ENCODE measurements at regions not wholly inside any gene's neighbourhood (a gene's known extent, or its start where the extent isn't known, plus 50 kb on each side); places are given as distances from the start of the nearest gene placed in this dataset.

GRCh38 chr14:80378084-80378690, 166.9 kb upstream of the DIO2 start:
- no peak for DNase-seq

- no peak for DNase-seq
Measured at GRCh38 chr14:80364816-80365215, 153.5 kb upstream of the DIO2 start.

DNA sequence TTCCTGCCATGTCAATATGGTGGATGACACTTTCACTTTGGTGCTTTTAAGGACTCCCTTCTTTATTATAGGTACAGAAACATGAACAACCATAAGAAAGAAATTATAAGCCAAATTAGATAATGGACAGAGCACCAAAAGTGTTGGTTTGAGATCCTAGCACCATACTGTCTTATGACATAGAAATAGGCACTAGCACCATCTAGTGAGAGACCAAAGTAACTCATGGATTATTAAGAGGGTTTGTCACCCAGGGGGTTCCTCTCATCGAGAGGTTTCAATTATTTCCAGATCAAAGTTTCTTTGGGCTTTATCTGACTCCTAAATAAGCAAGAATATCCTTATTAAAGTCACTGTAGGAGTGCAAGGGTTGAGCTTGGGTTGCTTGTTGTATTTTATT, 153.0 kb upstream of the DIO2 start:
- no peak for DNase-seq

GRCh38 chr14:80358112-80358511, 146.8 kb upstream of the DIO2 start:
- no peak for DNase-seq

DNA sequence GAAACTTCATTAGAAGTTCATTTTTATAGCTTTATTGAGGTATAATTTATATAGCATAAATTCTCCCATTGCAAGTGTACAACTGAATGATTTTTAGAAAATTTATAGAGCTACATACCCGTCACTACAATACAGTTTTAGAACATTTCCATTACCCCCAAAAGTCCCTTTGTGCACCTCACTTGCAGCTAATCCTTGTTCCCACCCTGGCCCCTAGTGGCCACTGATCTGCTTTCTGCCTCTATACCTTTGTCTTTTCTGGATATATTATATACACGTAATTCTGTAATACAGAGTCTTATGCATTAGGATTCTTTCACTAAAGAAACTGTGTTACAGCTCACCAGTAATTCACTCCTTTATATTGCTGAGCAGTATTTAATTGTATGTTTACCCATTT, 145.1 kb upstream of the DIO2 start:
- DNase-seq = no peak

- peak; percentile 66 for DNase-seq
Measured at GRCh38 chr14:80354860-80355581, 143.7 kb upstream of the DIO2 start.

DNA sequence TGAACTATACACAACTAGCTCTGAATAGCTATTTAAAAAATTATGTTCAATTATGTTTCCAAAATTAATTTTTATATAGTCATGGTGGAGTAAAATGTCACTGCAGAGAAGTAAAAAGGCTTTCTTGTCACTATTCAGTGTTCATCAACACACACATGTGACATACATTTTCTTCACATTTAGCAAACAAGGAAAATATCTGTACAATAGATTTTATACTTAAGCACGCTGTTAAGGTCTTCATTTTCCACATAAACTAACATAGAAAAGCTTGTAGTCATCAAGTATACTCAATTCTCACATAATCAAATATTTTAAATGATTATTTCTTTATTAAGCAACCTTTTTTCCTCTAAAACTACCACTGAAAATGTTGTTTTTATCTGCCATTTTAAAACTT, 141.2 kb upstream of the DIO2 start:
- no peak for DNase-seq

- DNase-seq = no peak
Measured at GRCh38 chr14:80350707-80351106, 139.4 kb upstream of the DIO2 start.

DNA sequence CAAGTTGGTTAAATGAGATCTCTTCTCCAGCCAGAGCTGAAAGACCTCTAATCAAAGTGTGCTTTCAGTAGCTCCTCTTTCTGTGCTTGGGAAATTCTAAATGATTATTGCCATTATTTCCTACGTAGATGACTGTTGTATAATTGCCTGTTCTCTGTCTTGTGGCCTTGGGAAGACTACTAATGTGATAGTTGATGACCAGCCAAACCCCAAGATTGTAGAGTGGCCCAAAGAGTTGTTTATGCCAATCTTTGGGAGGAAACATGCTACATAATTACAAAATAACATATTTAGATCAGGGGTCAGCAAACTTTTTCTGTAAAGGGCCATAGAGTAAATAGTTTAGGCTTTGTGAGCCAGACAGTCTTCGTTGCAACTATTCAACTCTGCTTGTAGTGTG, 135.1 kb upstream of the DIO2 start:
- DNase-seq = no peak

DNA sequence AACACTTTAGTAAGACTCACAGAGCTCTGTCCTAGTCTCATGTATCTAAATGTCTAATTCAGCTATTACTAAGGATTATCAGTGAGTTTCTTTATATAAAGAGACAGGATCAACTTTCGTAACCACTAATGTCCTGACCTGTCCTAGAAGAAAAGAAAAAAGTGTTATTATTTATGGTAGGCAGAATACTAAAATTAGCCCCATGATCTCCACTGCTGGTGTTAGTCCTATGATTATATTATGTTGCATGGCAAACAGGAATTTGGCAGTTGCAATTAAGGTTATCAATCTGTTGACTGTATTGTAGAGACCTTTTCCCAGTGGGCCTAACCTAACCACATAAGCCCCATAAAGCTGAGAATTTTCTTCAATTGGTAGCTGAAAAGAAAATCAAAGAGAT, 132.9 kb upstream of the DIO2 start:
- no peak for DNase-seq

- no peak for DNase-seq
Measured at GRCh38 chr14:80336608-80337106, 125.4 kb upstream of the DIO2 start.

DNA sequence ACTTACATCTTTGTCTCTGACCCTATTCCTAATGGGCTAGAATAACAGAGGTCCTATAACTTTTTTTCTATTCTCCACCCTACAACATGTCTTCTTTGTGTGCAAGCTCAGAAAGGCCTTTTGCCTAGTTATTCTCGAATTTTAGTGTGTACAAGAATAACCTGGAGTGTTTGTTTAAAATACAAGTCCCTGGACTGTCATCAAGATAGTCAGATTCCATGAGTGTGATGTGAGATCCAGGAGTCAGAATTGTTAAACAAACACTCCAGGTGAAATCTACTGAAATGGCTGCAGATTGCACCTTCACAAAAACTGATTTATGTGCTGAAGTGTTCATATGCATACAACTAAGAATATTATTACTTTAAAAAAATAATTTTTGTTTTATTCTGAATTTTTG, 114.4 kb upstream of the DIO2 start:
- no peak for DNase-seq

DNA sequence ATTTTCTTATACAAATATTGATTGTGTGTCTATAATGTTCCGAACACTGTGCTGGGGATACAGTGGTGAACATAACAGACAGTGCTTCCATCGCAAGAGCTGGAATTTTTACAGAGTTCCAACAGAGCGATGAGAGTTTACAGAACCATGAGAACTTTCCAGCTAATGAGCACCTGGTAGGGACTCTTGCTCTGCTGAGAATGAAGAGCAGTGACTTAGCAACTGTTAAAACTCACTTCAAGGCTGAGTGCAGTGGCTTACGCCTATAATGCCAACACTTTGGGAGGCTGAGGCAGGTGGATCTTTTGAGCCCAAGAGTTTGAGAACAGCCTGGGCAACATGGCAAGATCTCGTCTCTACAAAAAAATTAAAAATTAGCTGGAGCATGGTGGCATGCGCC, 113.8 kb upstream of the DIO2 start:
- DNase-seq = no peak

DNA sequence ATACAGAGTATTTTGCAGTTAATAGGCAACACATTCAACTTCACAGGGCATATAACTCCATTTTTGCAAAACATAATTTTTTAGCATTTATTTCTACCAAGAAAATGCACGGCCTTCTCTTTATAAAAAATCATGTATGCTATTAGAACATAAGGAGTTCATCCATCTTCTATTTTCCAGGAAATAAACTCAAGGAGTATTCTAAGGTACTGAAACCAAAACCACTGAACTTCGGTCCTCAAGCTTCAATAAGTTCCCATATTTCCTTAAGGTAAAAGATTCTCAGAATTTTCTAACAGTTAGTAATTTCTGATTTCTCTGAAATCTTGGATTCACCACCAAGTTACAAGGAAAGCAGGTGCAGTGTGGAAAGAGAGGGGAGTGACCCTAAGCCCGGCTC, 113.3 kb upstream of the DIO2 start:
- no peak for DNase-seq

GRCh38 chr14:80323038-80323665, 111.8 kb upstream of the DIO2 start:
- no peak for DNase-seq

GRCh38 chr14:80316441-80316840, 105.1 kb upstream of the DIO2 start:
- DNase-seq = no peak

- no peak for DNase-seq
Measured at GRCh38 chr14:80315681-80316080, 104.4 kb upstream of the DIO2 start.

DNA sequence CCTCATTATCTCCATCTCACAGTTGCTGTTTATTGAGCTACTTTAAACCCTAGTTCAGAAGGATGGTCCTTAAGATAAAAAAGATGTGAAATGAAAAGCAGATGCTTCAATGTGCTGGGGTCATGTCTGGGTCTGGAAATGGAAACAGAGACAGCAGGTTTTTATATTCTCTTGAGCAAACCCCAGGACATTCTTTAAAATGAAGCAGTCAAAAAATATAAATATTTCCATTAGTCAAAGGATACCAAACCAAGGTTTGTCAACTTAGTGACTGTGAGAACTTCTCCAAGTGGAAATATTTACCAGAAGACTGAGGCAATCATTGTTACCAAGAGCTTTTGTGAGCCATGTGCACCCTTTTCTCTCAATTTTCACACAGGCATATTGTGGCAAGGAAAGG, 102.5 kb upstream of the DIO2 start:
- DNase-seq = no peak

DNA sequence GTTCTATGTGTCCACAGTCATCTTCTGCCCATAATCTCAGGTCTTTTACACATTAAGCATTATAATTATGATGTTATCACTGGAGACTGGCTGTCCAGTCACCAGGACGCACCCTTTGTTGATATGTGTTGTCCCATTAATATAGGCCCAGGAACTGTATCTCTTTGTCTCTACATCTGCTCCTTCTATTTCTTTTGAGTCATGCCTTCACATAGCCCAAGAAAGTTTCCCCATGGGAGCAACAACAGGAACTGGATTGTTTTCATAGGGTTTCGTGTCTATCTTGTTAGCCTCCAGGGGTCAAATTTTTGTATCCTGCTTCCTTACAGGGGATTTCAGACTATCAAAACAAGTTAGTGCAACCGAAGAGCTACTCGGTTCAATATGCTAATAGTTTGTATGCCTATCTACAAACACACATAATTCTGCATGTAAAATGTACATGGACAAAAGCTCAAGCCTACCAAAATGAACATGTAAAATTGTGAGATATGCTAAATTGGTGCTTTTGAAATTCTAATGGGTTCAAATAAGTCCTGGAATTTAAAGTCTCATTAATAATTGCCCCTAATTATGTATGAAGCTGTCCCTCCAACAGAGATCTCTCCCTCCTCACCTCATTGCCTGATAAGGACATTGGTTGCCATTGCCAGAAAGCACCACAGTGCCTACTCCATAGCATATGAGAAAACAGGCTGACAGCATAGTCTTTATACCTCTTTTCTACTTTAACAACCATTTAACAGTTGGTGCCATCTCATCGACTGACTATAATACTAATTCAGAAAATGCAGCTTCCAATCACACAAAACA, 99.8 kb upstream of the DIO2 start:
- no peak for DNase-seq

DNA sequence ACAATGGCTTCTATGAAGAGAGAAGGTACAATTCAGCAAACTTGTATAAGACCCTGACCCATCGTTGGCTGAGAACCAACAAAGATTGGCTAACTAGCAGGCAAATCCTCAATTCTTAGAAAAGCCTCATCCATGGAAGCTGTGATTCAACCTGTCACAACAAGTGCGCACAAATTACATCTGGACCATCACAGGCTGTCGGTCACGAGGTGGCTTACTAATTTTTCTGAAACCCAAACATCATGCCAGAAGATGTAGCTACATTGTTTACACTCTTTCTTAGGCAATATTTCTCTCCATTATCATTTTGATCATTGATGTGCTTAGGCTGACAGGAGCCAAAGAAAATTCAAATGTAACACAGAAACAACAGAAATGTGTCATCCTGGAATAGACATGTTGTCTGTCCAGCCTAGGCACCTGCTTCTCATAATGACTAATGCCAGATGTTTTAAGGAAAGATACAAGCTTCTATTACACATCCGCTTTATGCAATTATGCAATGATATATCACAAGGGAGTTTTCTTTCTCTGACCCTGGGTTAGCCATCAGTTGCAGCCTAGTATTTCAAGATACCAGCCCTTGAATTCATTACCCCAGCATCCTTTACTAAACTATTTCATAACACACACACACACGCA, 92.9 kb upstream of the DIO2 start:
- no peak for DNase-seq

DNA sequence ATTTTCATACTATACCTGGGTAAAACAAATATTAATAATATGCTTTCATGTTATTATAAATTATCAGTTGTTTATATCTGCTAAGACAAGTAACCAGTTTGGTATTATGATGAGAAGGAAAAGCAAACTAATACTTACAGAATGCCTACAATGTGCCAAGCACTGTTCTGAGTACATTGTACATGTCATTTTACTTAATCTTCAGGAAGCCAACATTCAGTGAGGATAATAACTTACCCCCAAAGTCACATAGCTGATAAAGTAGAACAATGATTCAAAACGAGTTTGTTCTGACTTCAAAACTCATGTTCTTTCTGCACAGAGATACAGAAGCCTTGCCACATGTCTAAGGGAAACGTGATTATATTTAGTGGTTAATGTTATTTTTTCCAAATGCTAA, 89.0 kb upstream of the DIO2 start:
- no peak for DNase-seq

- DNase-seq = no peak
Measured at GRCh38 chr14:80298491-80299017, 87.2 kb upstream of the DIO2 start.

DNA sequence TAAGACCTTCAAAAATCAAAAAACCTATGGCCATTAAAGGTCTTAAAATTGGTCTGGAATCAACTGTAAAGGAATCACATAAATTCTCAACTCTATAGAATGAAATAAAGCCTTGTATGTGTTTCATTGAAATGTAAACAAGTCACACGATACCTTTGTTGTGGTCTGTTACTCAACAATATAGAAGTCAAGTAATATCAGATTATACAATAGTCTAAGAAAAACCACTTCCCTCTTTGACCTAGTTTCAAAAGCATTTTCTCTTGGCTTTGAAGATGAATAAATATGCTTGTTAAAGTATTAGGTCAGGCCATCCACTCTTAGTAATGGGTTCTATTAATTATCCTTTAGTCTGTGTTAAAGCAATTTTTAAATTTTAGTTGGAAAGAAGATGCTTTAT, 79.8 kb upstream of the DIO2 start:
- DNase-seq = no peak

Measured in DMS79 treated with DMSO at 0.1 percent for 48 hours (cell line).